MM.1S (cell line): ENCODE measurements at regions not wholly inside any gene's neighbourhood (a gene's known extent, or its start where the extent isn't known, plus 50 kb on each side); places are given as distances from the start of the nearest gene placed in this dataset.

Experiments
- DNase-seq: peaks from one replicate; pipeline ENCODE4 v3.0.0-alpha.2; 2015
- H2AFZ ChIP-seq: fragments of 300-600 bp; sonication (generic); 2 replicates; pipeline ENCODE4 v1.6.0; 2016; ENCODE audit warnings: antibody characterized with exemption, low read length
- H3F3A ChIP-seq: fragments of 300-600 bp; sonication (generic); 2 replicates; pipeline ENCODE4 v1.6.1; 2016; ENCODE audit warnings: mild to moderate bottlenecking, antibody characterized with exemption, low read length, moderate library complexity, mixed read lengths; ENCODE audit not compliant: insufficient read depth
- H3K27ac ChIP-seq: fragments of 300-600 bp; sonication (generic); 2 replicates; pipeline ENCODE4 v1.5.1; 2016; ENCODE audit warnings: mild to moderate bottlenecking, low read length
- H3K27me3 ChIP-seq: fragments of 300-600 bp; sonication (generic); replicated peaks from 2 replicates; pipeline ENCODE4 v1.6.0; 2016; ENCODE audit warnings: low read length; ENCODE audit not compliant: insufficient read depth
- H3K36me3 ChIP-seq: fragments of 300-600 bp; sonication (generic); replicated peaks from 2 replicates; pipeline ENCODE4 v1.6.1; 2016; ENCODE audit warnings: mild to moderate bottlenecking, low read length, mixed read lengths; ENCODE audit not compliant: insufficient read depth
- H3K4me1 ChIP-seq: fragments of 300-600 bp; sonication (generic); 2 replicates; pipeline ENCODE4 v1.6.1; 2016; ENCODE audit warnings: low read length, mixed read lengths
- H3K4me2 ChIP-seq: fragments of 300-600 bp; sonication (generic); 2 replicates; pipeline ENCODE4 v1.6.0; 2016; ENCODE audit warnings: low read depth, low read length
- H3K4me3 ChIP-seq: fragments of 300-600 bp; sonication (generic); 2 replicates; pipeline ENCODE4 v1.5.1; 2016; ENCODE audit warnings: low read length, mixed read lengths
- H3K79me2 ChIP-seq: fragments of 300-600 bp; sonication (generic); 2 replicates; pipeline ENCODE4 v1.6.1; 2016; ENCODE audit warnings: mixed run types, low read length, mixed read lengths
- H3K9ac ChIP-seq: fragments of 300-600 bp; sonication (generic); 2 replicates; pipeline ENCODE4 v1.6.1; 2016; ENCODE audit warnings: low read length, mixed read lengths
- H3K9me2 ChIP-seq: fragments of 300-600 bp; sonication (generic); replicated peaks from 2 replicates; pipeline ENCODE4 v1.6.1; 2016; ENCODE audit warnings: mild to moderate bottlenecking, low read length, mixed read lengths; ENCODE audit not compliant: insufficient read depth
- H3K9me3 ChIP-seq: fragments of 300-600 bp; sonication (generic); replicated peaks from 2 replicates; pipeline ENCODE4 v1.6.1; 2016; ENCODE audit warnings: mild to moderate bottlenecking, low read length, mixed read lengths; ENCODE audit not compliant: insufficient read depth
- H4K20me1 ChIP-seq: fragments of 300-600 bp; sonication (generic); 2 replicates; pipeline ENCODE4 v1.6.1; 2016; ENCODE audit warnings: mild to moderate bottlenecking, low read length, moderate library complexity, mixed read lengths; ENCODE audit not compliant: insufficient read depth
- CTCF ChIP-seq: fragments of 300-600 bp; sonication (generic); IDR thresholded peaks from 2 replicates; pipeline ENCODE4 v1.5.1; 2016; ENCODE audit warnings: antibody characterized with exemption, low read length, mixed read lengths
- EZH2 ChIP-seq: fragments of 300-600 bp; sonication (generic); optimal IDR thresholded peaks from 2 replicates; pipeline ENCODE3; 2017; ENCODE audit warnings: low read depth, mild to moderate bottlenecking, antibody characterized with exemption, low read length, mixed read lengths
- EZH2phosphoT487 ChIP-seq: fragments of 300-600 bp; sonication (generic); IDR thresholded peaks from 2 replicates; pipeline ENCODE4 v1.6.1; 2018; ENCODE audit warnings: antibody characterized with exemption, low read length

GRCh38 chr5:8461543-8461942 is 592.6 kb downstream of the MTRR start:
- no peak overlapping the region for H3K4me3 ChIP-seq
- H4K20me1 ChIP-seq: no peaks in the 10 kb centered on the region
- H3F3A ChIP-seq: no peaks in the 10 kb centered on the region
- no peaks in the 10 kb centered on the region for H3K36me3 ChIP-seq
- H3K4me1 ChIP-seq: no peaks in the 10 kb centered on the region
- H3K27ac ChIP-seq: no peak overlapping the region
- H2AFZ ChIP-seq: no peak overlapping the region
- H3K9me2 ChIP-seq: no peaks in the 10 kb centered on the region
- no peak overlapping the region for H3K9ac ChIP-seq
- no peak for DNase-seq
- H3K79me2 ChIP-seq: no peaks in the 10 kb centered on the region
- H3K9me3 ChIP-seq: no peaks in the 10 kb centered on the region
- no peak for TF ChIP-seq CTCF
- no peak for TF ChIP-seq EZH2phosphoT487
- no peak for TF ChIP-seq EZH2
- no peak overlapping the region for H3K4me2 ChIP-seq
- H3K27me3 ChIP-seq: no peaks in the 10 kb centered on the region

GRCh38 chr5:8462565-8462964 is 593.6 kb downstream of the MTRR start:
- no peaks in the 10 kb centered on the region for H3K4me1 ChIP-seq
- no peaks in the 10 kb centered on the region for H3K79me2 ChIP-seq
- no peak overlapping the region for H3K27ac ChIP-seq
- no peak for TF ChIP-seq EZH2phosphoT487
- no peak for TF ChIP-seq EZH2
- TF ChIP-seq CTCF: no peak
- H2AFZ ChIP-seq: no peak overlapping the region
- H3K4me3 ChIP-seq: no peak overlapping the region
- no peak for DNase-seq
- no peaks in the 10 kb centered on the region for H3K9me3 ChIP-seq
- no peak overlapping the region for H3K4me2 ChIP-seq
- H3F3A ChIP-seq: no peaks in the 10 kb centered on the region
- no peak overlapping the region for H3K9ac ChIP-seq
- no peaks in the 10 kb centered on the region for H3K27me3 ChIP-seq
- no peaks in the 10 kb centered on the region for H4K20me1 ChIP-seq
- no peaks in the 10 kb centered on the region for H3K9me2 ChIP-seq
- no peaks in the 10 kb centered on the region for H3K36me3 ChIP-seq

GRCh38 chr5:8470489-8470888 is 601.5 kb downstream of the MTRR start:
- Histone ChIP-seq H4K20me1 (no peaks in the 10 kb centered on the region), H3K27ac (no peak overlapping the region), H3K9me2 (no peaks in the 10 kb centered on the region), H3K36me3 (no peaks in the 10 kb centered on the region), H3K4me2 (no peak overlapping the region), H3K9ac (no peak overlapping the region), H3K4me1 (no peaks in the 10 kb centered on the region), H3K27me3 (no peaks in the 10 kb centered on the region), H3F3A (no peaks in the 10 kb centered on the region), H3K9me3 (no peaks in the 10 kb centered on the region), H3K79me2 (no peaks in the 10 kb centered on the region), H3K4me3 (no peak overlapping the region), H2AFZ (no peak overlapping the region)
- no peak for DNase-seq
- TF ChIP-seq EZH2 (no peak), CTCF (no peak), EZH2phosphoT487 (no peak)
